Effector memory CD8-positive, alpha-beta T cell (primary cell): ENCODE measurements at regions not wholly inside any gene's neighbourhood (a gene's known extent, or its start where the extent isn't known, plus 50 kb on each side); places are given as distances from the start of the nearest gene placed in this dataset.

ENCODE experiments used
- ATAC-seq: fragments of 150-1000 bp; cut with Tn5 transposase; replicated peaks from 2 replicates; pipeline ENCODE4 v1.10.0; 2021; ENCODE audit warnings: mild to moderate bottlenecking, moderate library complexity
- DNase-seq, 3 experiments: peaks; one replicate each; pipeline ENCODE4 v3.0.0; 2021
- H3K27ac Mint-ChIP-seq, 2 donors: one replicate each; pipeline ENCODE4 v1.8.0; 2022; ENCODE audit warnings: mild to moderate bottlenecking in 2 of 2, mixed read lengths in 2 of 2, moderate library complexity in 2 of 2
- H3K27me3 Mint-ChIP-seq, 2 donors: one replicate each; pipeline ENCODE4 v1.8.0; 2022; ENCODE audit warnings: mixed read lengths in 2 of 2
- H3K36me3 Mint-ChIP-seq: one replicate; pipeline ENCODE4 v1.8.0; 2022; ENCODE audit warnings: mild to moderate bottlenecking, moderate library complexity, mixed read lengths; ENCODE audit not compliant: insufficient read depth
- H3K4me1 Mint-ChIP-seq, 2 donors: one replicate each; pipeline ENCODE4 v1.8.0; 2022; ENCODE audit warnings: low read depth in 2 of 2, mixed read lengths in 2 of 2
- H3K4me3 Mint-ChIP-seq, 2 donors: one replicate each; pipeline ENCODE4 v1.8.0; 2022; ENCODE audit warnings: mild to moderate bottlenecking in 2 of 2, mixed read lengths in 2 of 2, moderate library complexity in 2 of 2
- H3K9me3 Mint-ChIP-seq, 2 donors: one replicate each; pipeline ENCODE4 v1.8.0; 2022; ENCODE audit warnings: mixed read lengths in 2 of 2

- H3K27ac Mint-ChIP-seq: no peak overlapping the region
- no peaks in the 10 kb centered on the region for H3K36me3 Mint-ChIP-seq
- H3K4me1 Mint-ChIP-seq: no peaks in the 10 kb centered on the region
- peaks cover 9 to 15% of the 10 kb centered on the region in 2 donors for H3K9me3 Mint-ChIP-seq
- ATAC-seq: no peak
- no peaks in the 10 kb centered on the region for H3K27me3 Mint-ChIP-seq
- H3K4me3 Mint-ChIP-seq: no peak overlapping the region
- DNase-seq: no peak
Measured at GRCh38 chr12:115060477-115061168, 376.6 kb upstream of the TBX3 start.

GRCh38 chr12:115057445-115057844 lies 373.5 kb upstream of the TBX3 start:
- no peaks in the 10 kb centered on the region for H3K4me1 Mint-ChIP-seq
- no peak overlapping the region for H3K4me3 Mint-ChIP-seq
- DNase-seq: no peak
- no peaks in the 10 kb centered on the region for H3K36me3 Mint-ChIP-seq
- no peaks in the 10 kb centered on the region for H3K27me3 Mint-ChIP-seq
- ATAC-seq: no peak
- peaks cover 8 to 11% of the 10 kb centered on the region in 2 donors for H3K9me3 Mint-ChIP-seq
- no peak overlapping the region for H3K27ac Mint-ChIP-seq

GRCh38 chr12:115051378-115051777 lies 367.4 kb upstream of the TBX3 start:
- H3K27me3 Mint-ChIP-seq: no peaks in the 10 kb centered on the region
- ATAC-seq (no peak), DNase-seq (no peak)
- peaks cover 0 to 7% of the 10 kb centered on the region in 2 donors for H3K9me3 Mint-ChIP-seq
- H3K36me3 Mint-ChIP-seq: no peaks in the 10 kb centered on the region
- no peak overlapping the region for H3K27ac Mint-ChIP-seq
- no peaks in the 10 kb centered on the region for H3K4me1 Mint-ChIP-seq
- H3K4me3 Mint-ChIP-seq: no peak overlapping the region

- no peak for ATAC-seq
- Mint-ChIP-seq H3K4me1 (no peaks in the 10 kb centered on the region), H3K9me3 (peaks cover 0 to 2% of the 10 kb centered on the region in 2 donors), H3K36me3 (no peaks in the 10 kb centered on the region), H3K27me3 (no peaks in the 10 kb centered on the region), H3K4me3 (no peak overlapping the region), H3K27ac (no peak overlapping the region)
- no peak for DNase-seq
Measured at GRCh38 chr12:115049614-115050013, 365.6 kb upstream of the TBX3 start.

- Mint-ChIP-seq H3K36me3 (no peaks in the 10 kb centered on the region), H3K4me3 (no peak overlapping the region), H3K4me1 (no peaks in the 10 kb centered on the region), H3K27ac (no peak overlapping the region), H3K27me3 (no peaks in the 10 kb centered on the region), H3K9me3 (peaks cover 0 to 2% of the 10 kb centered on the region in 2 donors)
- ATAC-seq (no peak), DNase-seq (no peak)
Measured at GRCh38 chr12:115046805-115047204, 362.8 kb upstream of the TBX3 start.

GRCh38 chr12:115044073-115044472 lies 360.1 kb upstream of the TBX3 start:
- Mint-ChIP-seq H3K4me1 (no peaks in the 10 kb centered on the region), H3K4me3 (no peak overlapping the region), H3K36me3 (no peaks in the 10 kb centered on the region), H3K27ac (no peak overlapping the region), H3K9me3 (peaks cover 0 to 2% of the 10 kb centered on the region in 2 donors), H3K27me3 (no peaks in the 10 kb centered on the region)
- DNase-seq (no peak), ATAC-seq (no peak)

- no peak overlapping the region for H3K4me3 Mint-ChIP-seq
- H3K4me1 Mint-ChIP-seq: no peaks in the 10 kb centered on the region
- H3K9me3 Mint-ChIP-seq: no peaks in the 10 kb centered on the region
- no peak overlapping the region for H3K27ac Mint-ChIP-seq
- DNase-seq (no peak), ATAC-seq (no peak)
- H3K27me3 Mint-ChIP-seq: no peaks in the 10 kb centered on the region
- H3K36me3 Mint-ChIP-seq: no peaks in the 10 kb centered on the region
Measured at GRCh38 chr12:115043079-115043478, 359.1 kb upstream of the TBX3 start.

GRCh38 chr12:115042341-115042740 lies 358.4 kb upstream of the TBX3 start:
- Mint-ChIP-seq H3K36me3 (no peaks in the 10 kb centered on the region), H3K4me1 (no peaks in the 10 kb centered on the region), H3K27ac (no peak overlapping the region), H3K9me3 (no peaks in the 10 kb centered on the region), H3K4me3 (no peak overlapping the region), H3K27me3 (no peaks in the 10 kb centered on the region)
- no peak for ATAC-seq
- no peak for DNase-seq

- no peaks in the 10 kb centered on the region for H3K27me3 Mint-ChIP-seq
- no peaks in the 10 kb centered on the region for H3K4me1 Mint-ChIP-seq
- peaks cover 0 to 7% of the 10 kb centered on the region in 2 donors for H3K9me3 Mint-ChIP-seq
- DNase-seq (no peak), ATAC-seq (no peak)
- H3K36me3 Mint-ChIP-seq: no peaks in the 10 kb centered on the region
- H3K4me3 Mint-ChIP-seq: no peak overlapping the region
- no peak overlapping the region for H3K27ac Mint-ChIP-seq
Measured at GRCh38 chr12:115037830-115038229, 353.9 kb upstream of the TBX3 start.

- ATAC-seq (no peak), DNase-seq (no peak)
- Mint-ChIP-seq H3K4me1 (no peaks in the 10 kb centered on the region), H3K9me3 (peaks cover 0 to 7% of the 10 kb centered on the region in 2 donors), H3K36me3 (no peaks in the 10 kb centered on the region), H3K4me3 (no peak overlapping the region), H3K27ac (no peak overlapping the region), H3K27me3 (no peaks in the 10 kb centered on the region)
Measured at GRCh38 chr12:115035535-115036107, 351.6 kb upstream of the TBX3 start.

GRCh38 chr12:115032521-115032920 lies 348.5 kb upstream of the TBX3 start:
- ATAC-seq (no peak), DNase-seq (no peak)
- H3K27ac Mint-ChIP-seq: no peak overlapping the region
- no peaks in the 10 kb centered on the region for H3K4me1 Mint-ChIP-seq
- H3K4me3 Mint-ChIP-seq: no peak overlapping the region
- no peaks in the 10 kb centered on the region for H3K27me3 Mint-ChIP-seq
- no peaks in the 10 kb centered on the region for H3K36me3 Mint-ChIP-seq
- H3K9me3 Mint-ChIP-seq: peaks cover 4 to 7% of the 10 kb centered on the region in 2 donors

- Mint-ChIP-seq H3K9me3 (peaks cover 0 to 15% of the 10 kb centered on the region in 2 donors), H3K36me3 (no peaks in the 10 kb centered on the region), H3K27me3 (no peaks in the 10 kb centered on the region), H3K27ac (no peak overlapping the region), H3K4me1 (no peaks in the 10 kb centered on the region), H3K4me3 (no peak overlapping the region)
- ATAC-seq: no peak
- DNase-seq: no peak
Measured at GRCh38 chr12:115030017-115030416, 346.0 kb upstream of the TBX3 start.

GRCh38 chr12:115024531-115024930 lies 340.6 kb upstream of the TBX3 start:
- Mint-ChIP-seq H3K27ac (no peak overlapping the region), H3K27me3 (no peaks in the 10 kb centered on the region), H3K4me1 (no peaks in the 10 kb centered on the region), H3K36me3 (no peaks in the 10 kb centered on the region), H3K9me3 (peaks cover 11 to 18% of the 10 kb centered on the region in 2 donors), H3K4me3 (no peak overlapping the region)
- DNase-seq: no peak
- no peak for ATAC-seq
